ENCODE measurements at regions not wholly inside any gene's neighbourhood (a gene's known extent, or its start where the extent isn't known, plus 50 kb on each side); places are given as distances from the start of the nearest gene placed in this dataset.

GRCh38 chr6:70353448-70353847 lies 50.6 kb upstream of the COL9A1 start:
- no peak for TF ChIP-seq IRF3 (IDR thresholded peaks at IDR 0.05)
- TF ChIP-seq POLR2AphosphoS2 (IDR thresholded peaks at IDR 0.05; ENCODE audit: low read depth, low read length), result no peak
- TF ChIP-seq CTCF (IDR thresholded peaks at IDR 0.05 in 2 of 3, conservative IDR thresholded peaks at IDR 0.05 in 1 of 3; ENCODE audit: control insufficient read depth in 2 of 3, extremely low read depth in 1 of 3, insufficient read depth in 1 of 3, low read depth in 3 of 3, low read length in 3 of 3), result no peak
- no peak for TF ChIP-seq POLR2A (IDR thresholded peaks at IDR 0.05; ENCODE audit: low read depth, low read length)
- TF ChIP-seq CBFB (IDR thresholded peaks at IDR 0.05; ENCODE audit: low read depth), result no peak
- no peak for TF ChIP-seq POLR2AphosphoS5 (IDR thresholded peaks at IDR 0.05; ENCODE audit: low read length)
- TF ChIP-seq SIX5 (IDR thresholded peaks at IDR 0.05; ENCODE audit: low read depth, low read length, severe bottlenecking), result no peak
- TF ChIP-seq, protein P1, sequence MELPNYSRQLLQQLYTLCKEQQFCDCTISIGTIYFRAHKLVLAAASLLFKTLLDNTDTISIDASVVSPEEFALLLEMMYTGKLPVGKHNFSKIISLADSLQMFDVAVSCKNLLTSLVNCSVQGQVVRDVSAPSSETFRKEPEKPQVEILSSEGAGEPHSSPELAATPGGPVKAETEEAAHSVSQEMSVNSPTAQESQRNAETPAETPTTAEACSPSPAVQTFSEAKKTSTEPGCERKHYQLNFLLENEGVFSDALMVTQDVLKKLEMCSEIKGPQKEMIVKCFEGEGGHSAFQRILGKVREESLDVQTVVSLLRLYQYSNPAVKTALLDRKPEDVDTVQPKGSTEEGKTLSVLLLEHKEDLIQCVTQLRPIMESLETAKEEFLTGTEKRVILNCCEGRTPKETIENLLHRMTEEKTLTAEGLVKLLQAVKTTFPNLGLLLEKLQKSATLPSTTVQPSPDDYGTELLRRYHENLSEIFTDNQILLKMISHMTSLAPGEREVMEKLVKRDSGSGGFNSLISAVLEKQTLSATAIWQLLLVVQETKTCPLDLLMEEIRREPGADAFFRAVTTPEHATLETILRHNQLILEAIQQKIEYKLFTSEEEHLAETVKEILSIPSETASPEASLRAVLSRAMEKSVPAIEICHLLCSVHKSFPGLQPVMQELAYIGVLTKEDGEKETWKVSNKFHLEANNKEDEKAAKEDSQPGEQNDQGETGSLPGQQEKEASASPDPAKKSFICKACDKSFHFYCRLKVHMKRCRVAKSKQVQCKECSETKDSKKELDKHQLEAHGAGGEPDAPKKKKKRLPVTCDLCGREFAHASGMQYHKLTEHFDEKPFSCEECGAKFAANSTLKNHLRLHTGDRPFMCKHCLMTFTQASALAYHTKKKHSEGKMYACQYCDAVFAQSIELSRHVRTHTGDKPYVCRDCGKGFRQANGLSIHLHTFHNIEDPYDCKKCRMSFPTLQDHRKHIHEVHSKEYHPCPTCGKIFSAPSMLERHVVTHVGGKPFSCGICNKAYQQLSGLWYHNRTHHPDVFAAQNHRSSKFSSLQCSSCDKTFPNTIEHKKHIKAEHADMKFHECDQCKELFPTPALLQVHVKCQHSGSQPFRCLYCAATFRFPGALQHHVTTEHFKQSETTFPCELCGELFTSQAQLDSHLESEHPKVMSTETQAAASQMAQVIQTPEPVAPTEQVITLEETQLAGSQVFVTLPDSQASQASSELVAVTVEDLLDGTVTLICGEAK (IDR thresholded peaks at IDR 0.05; ENCODE audit: borderline replicate concordance), result no peak
- TF ChIP-seq FOXM1 (IDR thresholded peaks at IDR 0.05; ENCODE audit: low read depth, low read length), result no peak
- TF ChIP-seq ESRRA (IDR thresholded peaks at IDR 0.05; ENCODE audit: low read length), result no peak
- TF ChIP-seq ZNF274 (IDR thresholded peaks at IDR 0.05; ENCODE audit: insufficient read depth, insufficient read length), result no peak
